Ishikawa (cell line): ENCODE measurements at regions not wholly inside any gene's neighbourhood (a gene's known extent, or its start where the extent isn't known, plus 50 kb on each side); places are given as distances from the start of the nearest gene placed in this dataset.

Experiments
- CEBPB ChIP-seq: IDR thresholded peaks from 2 replicates; pipeline ENCODE4 v1.6.1; 2012
- CREB1 ChIP-seq: IDR thresholded peaks from 2 replicates; pipeline ENCODE4 v1.6.1; 2012; ENCODE audit warnings: low read depth
- EGR1 ChIP-seq: IDR thresholded peaks from 2 replicates; pipeline ENCODE4 v1.6.1; 2012
- EP300 ChIP-seq: IDR thresholded peaks from 2 replicates; pipeline ENCODE4 v1.6.1; 2012; ENCODE audit warnings: borderline replicate concordance
- FOXM1 ChIP-seq: IDR thresholded peaks from 2 replicates; pipeline ENCODE4 v1.6.1; 2012; ENCODE audit warnings: low read depth, borderline replicate concordance
- MAX ChIP-seq: IDR thresholded peaks from 2 replicates; pipeline ENCODE4 v1.6.1; 2012
- NFIC ChIP-seq: IDR thresholded peaks from 2 replicates; pipeline ENCODE4 v1.6.1; 2012
- RAD21 ChIP-seq: IDR thresholded peaks from 2 replicates; pipeline ENCODE4 v1.6.1; 2012; ENCODE audit warnings: low read depth
- REST ChIP-seq: IDR thresholded peaks from 2 replicates; pipeline ENCODE4 v1.6.1; 2012; ENCODE audit warnings: low read depth, mild to moderate bottlenecking
- TAF1 ChIP-seq: IDR thresholded peaks from 2 replicates; pipeline ENCODE4 v1.6.1; 2012; ENCODE audit warnings: low read depth, mild to moderate bottlenecking
- TCF12 ChIP-seq: IDR thresholded peaks from 2 replicates; pipeline ENCODE4 v1.6.1; 2012; ENCODE audit warnings: low read depth
- TEAD4 ChIP-seq: IDR thresholded peaks from 2 replicates; pipeline ENCODE4 v1.6.1; 2012
- USF1 ChIP-seq: IDR thresholded peaks from 2 replicates; pipeline ENCODE4 v1.6.1; 2012
- YY1 ChIP-seq: IDR thresholded peaks from 2 replicates; pipeline ENCODE4 v1.6.1; 2012; ENCODE audit warnings: low read depth
- ZBTB7A ChIP-seq: IDR thresholded peaks from 2 replicates; pipeline ENCODE4 v1.6.1; 2012; ENCODE audit warnings: low read depth

- no peak for TF ChIP-seq EGR1
- no peak for TF ChIP-seq TCF12
- TF ChIP-seq EP300, result no peak
- TF ChIP-seq TAF1, result no peak
- TF ChIP-seq CREB1, result no peak
- TF ChIP-seq NFIC, result no peak
- no peak for TF ChIP-seq MAX
- TF ChIP-seq RAD21, result no peak
- TF ChIP-seq YY1, result no peak
- TF ChIP-seq REST, result no peak
- TF ChIP-seq TEAD4, result no peak
- no peak for TF ChIP-seq FOXM1
- no peak for TF ChIP-seq CEBPB
- TF ChIP-seq USF1, result no peak
- no peak for TF ChIP-seq ZBTB7A
Measured at GRCh38 chr2:133755480-133756300, 187.4 kb upstream of the NCKAP5 start.

DNA sequence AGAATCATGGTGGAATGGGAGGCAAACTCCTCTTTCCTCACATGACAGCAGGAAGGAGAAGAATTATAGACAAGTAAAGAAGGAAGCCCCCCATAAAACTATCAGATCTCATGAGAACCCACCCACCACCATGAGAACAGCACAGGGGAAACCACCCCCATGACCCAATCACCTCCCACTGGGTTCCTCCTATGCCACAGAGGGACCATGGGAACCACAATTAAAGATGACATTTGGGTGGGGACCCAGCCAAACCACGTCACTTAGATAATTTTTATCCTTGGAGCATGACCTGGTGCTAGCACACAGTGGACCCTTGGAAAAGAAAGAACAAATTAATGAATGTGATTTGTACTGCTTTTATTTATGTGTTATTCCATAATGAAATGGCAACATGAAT, 188.6 kb upstream of the NCKAP5 start:
- TF ChIP-seq EGR1, result no peak
- TF ChIP-seq TAF1, result no peak
- TF ChIP-seq NFIC, result no peak
- TF ChIP-seq TEAD4, result no peak
- TF ChIP-seq FOXM1, result no peak
- TF ChIP-seq CEBPB, result no peak

- TF ChIP-seq CREB1 (no peak), TAF1 (no peak), FOXM1 (no peak), YY1 (no peak), RAD21 (no peak), CEBPB (no peak), REST (no peak), TEAD4 (no peak), NFIC (no peak), EP300 (no peak), MAX (no peak), USF1 (no peak), TCF12 (no peak), ZBTB7A (no peak)
Measured at GRCh38 chr2:133760376-133760775, 192.1 kb upstream of the NCKAP5 start.

DNA sequence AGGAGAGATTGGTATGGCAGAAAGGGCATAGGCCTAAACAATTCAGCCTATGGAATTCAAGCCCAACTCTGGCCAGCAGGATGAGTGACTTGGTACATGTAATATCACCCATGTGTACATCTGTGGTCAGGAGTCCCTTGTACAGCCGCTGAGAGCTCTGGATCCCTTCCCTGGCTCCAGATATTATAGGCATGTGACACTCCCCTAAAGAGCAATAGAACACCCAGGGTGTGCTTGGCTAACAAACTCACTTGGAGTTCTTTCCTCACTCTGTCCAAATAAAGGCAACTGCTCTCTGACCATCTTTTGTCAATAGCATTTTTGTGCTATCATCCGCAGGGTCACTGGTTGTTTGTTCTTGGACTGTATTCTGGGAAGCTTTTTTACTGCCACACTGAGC, 197.4 kb upstream of the NCKAP5 start:
- TF ChIP-seq MAX, result no peak
- TF ChIP-seq REST, result no peak
- no peak for TF ChIP-seq NFIC
- TF ChIP-seq CEBPB, result no peak
- no peak for TF ChIP-seq RAD21
- no peak for TF ChIP-seq TEAD4
- TF ChIP-seq TAF1, result no peak
- no peak for TF ChIP-seq USF1
